BJ (cell line): ENCODE measurements at regions not wholly inside any gene's neighbourhood (a gene's known extent, or its start where the extent isn't known, plus 50 kb on each side); places are given as distances from the start of the nearest gene placed in this dataset.

Experiments
- CTCF ChIA-PET: fragments of 350-600 bp; formaldehyde crosslinking; extraction: SDS; loops from one replicate; lab custom pipeline; 2021; ENCODE audit warnings: antibody characterized with exemption, inconsistent platforms; lab: Yijun Ruan, JAX
- POLR2A ChIA-PET: fragments of 300-600 bp; sonication (Branson Sonifier 250); formaldehyde crosslinking; extraction: SDS; loops from one replicate; lab custom pipeline; 2021; ENCODE audit warnings: antibody characterized with exemption; lab: Charles Lee
- DNase-seq: peaks from one replicate; pipeline ENCODE4 v3.0.0-alpha.2; 2011; ENCODE audit warnings: low read depth
- H3K27me3 ChIP-seq: 2 replicates; pipeline ENCODE4 v1.6.0; 2011; ENCODE audit warnings: low read length; ENCODE audit not compliant: control insufficient read depth, insufficient read depth
- H3K36me3 ChIP-seq: 2 replicates; pipeline ENCODE4 v1.5.1; 2011; ENCODE audit warnings: low read length; ENCODE audit not compliant: control insufficient read depth, insufficient read depth
- H3K4me3 ChIP-seq: 2 replicates; pipeline ENCODE4 v1.5.1; 2011; ENCODE audit warnings: low read depth, mild to moderate bottlenecking, control low read depth, low read length
- TF ChIP-seq, protein P1 (sequence below): IDR thresholded peaks from 2 replicates; pipeline ENCODE4 v1.5.1; 2011; ENCODE audit warnings: low read depth, mild to moderate bottlenecking, control low read depth, inconsistent platforms, low read length, moderate library complexity; ENCODE audit not compliant: insufficient read depth

GRCh38 chr2:129337076-129337475, 642.4 kb upstream of the RAB6C start:
- Histone ChIP-seq H3K27me3 (no peaks in the 10 kb centered on the region), H3K4me3 (no peak overlapping the region), H3K36me3 (no peaks in the 10 kb centered on the region)
- POLR2A ChIA-PET = no interaction called here
- no peak for DNase-seq
- CTCF ChIA-PET = no interaction called here
- TF ChIP-seq, protein P1, sequence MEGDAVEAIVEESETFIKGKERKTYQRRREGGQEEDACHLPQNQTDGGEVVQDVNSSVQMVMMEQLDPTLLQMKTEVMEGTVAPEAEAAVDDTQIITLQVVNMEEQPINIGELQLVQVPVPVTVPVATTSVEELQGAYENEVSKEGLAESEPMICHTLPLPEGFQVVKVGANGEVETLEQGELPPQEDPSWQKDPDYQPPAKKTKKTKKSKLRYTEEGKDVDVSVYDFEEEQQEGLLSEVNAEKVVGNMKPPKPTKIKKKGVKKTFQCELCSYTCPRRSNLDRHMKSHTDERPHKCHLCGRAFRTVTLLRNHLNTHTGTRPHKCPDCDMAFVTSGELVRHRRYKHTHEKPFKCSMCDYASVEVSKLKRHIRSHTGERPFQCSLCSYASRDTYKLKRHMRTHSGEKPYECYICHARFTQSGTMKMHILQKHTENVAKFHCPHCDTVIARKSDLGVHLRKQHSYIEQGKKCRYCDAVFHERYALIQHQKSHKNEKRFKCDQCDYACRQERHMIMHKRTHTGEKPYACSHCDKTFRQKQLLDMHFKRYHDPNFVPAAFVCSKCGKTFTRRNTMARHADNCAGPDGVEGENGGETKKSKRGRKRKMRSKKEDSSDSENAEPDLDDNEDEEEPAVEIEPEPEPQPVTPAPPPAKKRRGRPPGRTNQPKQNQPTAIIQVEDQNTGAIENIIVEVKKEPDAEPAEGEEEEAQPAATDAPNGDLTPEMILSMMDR = no peak

GRCh38 chr2:129345540-129345939, 633.9 kb upstream of the RAB6C start:
- CTCF ChIA-PET = no interaction called here
- no peak overlapping the region for H3K4me3 ChIP-seq
- TF ChIP-seq, protein P1 = no peak
- POLR2A ChIA-PET = no interaction called here
- no peaks in the 10 kb centered on the region for H3K27me3 ChIP-seq
- H3K36me3 ChIP-seq = no peaks in the 10 kb centered on the region
- no peak for DNase-seq

GRCh38 chr2:129347486-129348217, 631.8 kb upstream of the RAB6C start:
- POLR2A ChIA-PET = no interaction called here

DNA sequence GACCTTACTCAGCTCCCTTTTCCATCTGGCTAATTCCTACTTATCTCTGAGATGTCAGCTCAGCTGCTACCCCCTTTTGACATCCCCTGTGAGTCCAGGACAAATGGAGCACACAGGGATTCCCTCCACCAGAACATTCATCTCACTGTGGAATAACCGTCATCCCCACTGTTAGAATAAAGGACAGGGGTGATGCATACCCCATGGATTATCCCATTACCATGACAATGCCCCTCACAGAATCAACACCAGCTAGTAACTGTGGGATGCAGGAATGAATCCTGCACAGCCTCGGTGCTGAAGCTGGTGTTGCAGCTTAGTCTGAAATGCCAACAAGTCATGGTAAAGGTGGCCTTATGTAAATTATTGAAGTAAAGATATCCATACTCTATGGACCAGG, 624.8 kb upstream of the RAB6C start:
- no peaks in the 10 kb centered on the region for H3K27me3 ChIP-seq
- no peak for DNase-seq
- TF ChIP-seq, protein P1 = no peak
- no peak overlapping the region for H3K4me3 ChIP-seq
- CTCF ChIA-PET = interaction anchor here (0.8 kb wide), 1 partner anchor 400 kb away, joined by 3 read pairs; no protein-coding TSS in a partner anchor
- H3K36me3 ChIP-seq = no peaks in the 10 kb centered on the region
- POLR2A ChIA-PET = no interaction called here

More at GRCh38 chr2:129347486-129348217, 631.8 kb upstream of the RAB6C start:
- DNase-seq = no peak
- TF ChIP-seq, protein P1 = no peak
- H3K4me3 ChIP-seq = no peak overlapping the region
- no peaks in the 10 kb centered on the region for H3K27me3 ChIP-seq
- no peaks in the 10 kb centered on the region for H3K36me3 ChIP-seq
- CTCF ChIA-PET = no interaction called here

DNA sequence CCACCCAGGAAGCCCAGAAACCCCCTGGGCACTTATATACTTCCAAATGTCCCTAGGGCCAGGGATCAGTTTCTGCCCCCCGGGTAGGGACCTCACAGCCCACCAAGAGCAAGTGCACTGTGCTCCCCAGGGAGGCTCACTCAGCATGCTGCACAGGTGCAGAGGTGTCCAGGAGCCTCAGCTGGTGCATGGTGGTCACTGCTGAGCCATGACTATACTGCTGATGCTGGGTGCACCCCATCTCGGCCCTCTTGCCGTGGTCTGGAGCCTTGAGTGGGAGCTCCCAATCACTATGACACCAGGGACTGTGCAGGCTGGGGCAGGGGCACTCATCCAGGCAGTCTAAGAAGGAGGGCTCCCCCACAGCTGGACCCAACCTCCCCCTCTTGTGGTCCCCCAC, 617.8 kb upstream of the RAB6C start:
- ChIA-PET CTCF (no interaction called here), POLR2A (no interaction called here)
- no peak for DNase-seq

More for the DNA sequence above, 617.8 kb upstream of the RAB6C start:
- Histone ChIP-seq H3K27me3 (no peaks in the 10 kb centered on the region), H3K4me3 (no peak overlapping the region), H3K36me3 (no peaks in the 10 kb centered on the region)
- TF ChIP-seq, protein P1 = no peak
